CD4-positive, alpha-beta T cell (primary cell): ENCODE measurements at regions not wholly inside any gene's neighbourhood (a gene's known extent, or its start where the extent isn't known, plus 50 kb on each side); places are given as distances from the start of the nearest gene placed in this dataset.

Source experiments
- ATAC-seq: fragments of 200-7000 bp; cut with Tn5 transposase; one replicate; pipeline ENCODE4 v1.10.0; 2022; ENCODE audit warnings: mild to moderate bottlenecking; ENCODE audit not compliant: poor library complexity
- CTCF ChIA-PET: fragments of 350-600 bp; sonication (Branson Sonifier 250); formaldehyde crosslinking; loops from one replicate; lab custom pipeline; 2021; ENCODE audit warnings: antibody characterized with exemption, inconsistent platforms; lab: Charles Lee
- POLR2A ChIA-PET: fragments of 350-600 bp; sonication (Branson Sonifier 250); formaldehyde crosslinking; loops from one replicate; lab custom pipeline; 2021; ENCODE audit warnings: antibody characterized with exemption, inconsistent platforms; lab: Charles Lee
- DNase-seq, 14 experiments: peaks; one replicate each; pipeline ENCODE4 v3.0.0-alpha.2; 2013 to 2020; ENCODE audit warnings: mixed read lengths in 2 of 14
- H3K27ac ChIP-seq, 2 donors: one replicate each; pipeline versions ENCODE4 v1.5.1 to v1.7.0; 2013; ENCODE audit warnings: low read length in 2 of 2, low read depth in 1 of 2, mild to moderate bottlenecking in 1 of 2
- H3K27me3 ChIP-seq, 2 experiments: 1 replicate in 1 of 2; 2 replicates in 1 of 2; pipeline versions ENCODE4 v1.6.1 to v1.7.0; 2013; ENCODE audit warnings: low read length in 2 of 2, control low read depth in 1 of 2, mild to moderate bottlenecking in 1 of 2, moderate library complexity in 1 of 2; ENCODE audit not compliant: insufficient read depth in 2 of 2, control insufficient read depth in 1 of 2
- H3K36me3 ChIP-seq: one replicate; pipeline ENCODE4 v1.6.1; 2013; ENCODE audit warnings: low read length, control low read depth; ENCODE audit not compliant: insufficient read depth
- H3K4me1 ChIP-seq: one replicate; pipeline ENCODE4 v1.6.1; 2013; ENCODE audit warnings: low read length, control low read depth; ENCODE audit not compliant: insufficient read depth
- H3K4me3 ChIP-seq: one replicate; pipeline ENCODE4 v1.5.1; 2013; ENCODE audit warnings: mild to moderate bottlenecking, low read length, moderate library complexity
- H3K9me3 ChIP-seq, 2 experiments: 1 replicate in 1 of 2; 2 replicates in 1 of 2; pipeline versions ENCODE4 v1.6.1 to v1.7.0; 2013; ENCODE audit warnings: low read length in 2 of 2, mild to moderate bottlenecking in 2 of 2, control low read depth in 1 of 2, moderate library complexity in 1 of 2; ENCODE audit not compliant: control insufficient read depth in 1 of 2, insufficient read depth in 1 of 2
- H3K27ac Mint-ChIP-seq: one replicate; pipeline ENCODE4 v1.8.0; 2020; ENCODE audit warnings: mixed read lengths
- H3K27me3 Mint-ChIP-seq: one replicate; pipeline ENCODE4 v1.8.0; 2021; ENCODE audit warnings: mixed read lengths
- H3K36me3 Mint-ChIP-seq: one replicate; pipeline ENCODE4 v1.8.0; 2021; ENCODE audit warnings: low read depth, mixed read lengths
- H3K4me1 Mint-ChIP-seq: one replicate; pipeline ENCODE4 v1.8.0; 2021; ENCODE audit warnings: low read depth, mixed read lengths
- H3K4me3 Mint-ChIP-seq: one replicate; pipeline ENCODE4 v1.8.0; 2020; ENCODE audit warnings: mild to moderate bottlenecking, mixed read lengths
- H3K9me3 Mint-ChIP-seq: one replicate; pipeline ENCODE4 v1.8.0; 2020; ENCODE audit warnings: mixed read lengths
- intact Hi-C, 2 experiments: fragments of 100-400 bp; cut with DNase I in 1 of 2; cut with micrococcal nuclease in 1 of 2; formaldehyde crosslinking; loops; one replicate each; pipeline versions ENCODE4 v1.15.1 to v1.9.0; 2023 to 2025; cut with DNase I, micrococcal nuclease
- TF ChIP-seq, protein P1 (sequence below): fragments of 200-600 bp; IDR thresholded peaks from one replicate; pipeline ENCODE4 v1.8.0; 2022; ENCODE audit warnings: antibody characterized with exemption, mild to moderate bottlenecking

DNA sequence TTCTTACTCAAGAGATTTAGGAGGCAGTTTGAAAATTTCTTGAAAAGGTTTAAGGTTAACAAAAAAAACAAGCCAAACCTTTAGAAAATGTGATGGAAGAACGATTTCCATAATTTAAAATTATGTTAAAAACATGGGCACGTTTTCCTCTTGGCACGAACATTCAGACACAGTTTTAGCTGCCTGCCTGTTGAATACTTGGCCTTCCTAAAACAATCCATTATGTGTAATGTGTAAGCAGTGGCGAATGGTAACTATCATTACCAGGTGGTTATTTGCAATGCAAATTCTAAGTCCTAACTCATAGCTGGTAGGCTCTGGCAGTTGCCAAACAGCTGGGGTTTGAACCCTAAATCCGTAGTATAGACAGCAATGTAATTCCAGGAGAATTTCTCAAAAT, 1425.7 kb upstream of the SLC10A2 start:
- Histone ChIP-seq H3K4me3 (no peak overlapping the region), H3K36me3 (no peaks in the 10 kb centered on the region), H3K27ac (no peak overlapping the region), H3K4me1 (no peaks in the 10 kb centered on the region), H3K27me3 (no peaks in the 10 kb centered on the region), H3K9me3 (peaks cover 0 to 4% of the 10 kb centered on the region in 2 experiments)
- H3K4me3 Mint-ChIP-seq: no peak overlapping the region
- TF ChIP-seq, protein P1, sequence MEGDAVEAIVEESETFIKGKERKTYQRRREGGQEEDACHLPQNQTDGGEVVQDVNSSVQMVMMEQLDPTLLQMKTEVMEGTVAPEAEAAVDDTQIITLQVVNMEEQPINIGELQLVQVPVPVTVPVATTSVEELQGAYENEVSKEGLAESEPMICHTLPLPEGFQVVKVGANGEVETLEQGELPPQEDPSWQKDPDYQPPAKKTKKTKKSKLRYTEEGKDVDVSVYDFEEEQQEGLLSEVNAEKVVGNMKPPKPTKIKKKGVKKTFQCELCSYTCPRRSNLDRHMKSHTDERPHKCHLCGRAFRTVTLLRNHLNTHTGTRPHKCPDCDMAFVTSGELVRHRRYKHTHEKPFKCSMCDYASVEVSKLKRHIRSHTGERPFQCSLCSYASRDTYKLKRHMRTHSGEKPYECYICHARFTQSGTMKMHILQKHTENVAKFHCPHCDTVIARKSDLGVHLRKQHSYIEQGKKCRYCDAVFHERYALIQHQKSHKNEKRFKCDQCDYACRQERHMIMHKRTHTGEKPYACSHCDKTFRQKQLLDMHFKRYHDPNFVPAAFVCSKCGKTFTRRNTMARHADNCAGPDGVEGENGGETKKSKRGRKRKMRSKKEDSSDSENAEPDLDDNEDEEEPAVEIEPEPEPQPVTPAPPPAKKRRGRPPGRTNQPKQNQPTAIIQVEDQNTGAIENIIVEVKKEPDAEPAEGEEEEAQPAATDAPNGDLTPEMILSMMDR: no peak
- ATAC-seq: no peak
- no peaks in the 10 kb centered on the region for H3K4me1 Mint-ChIP-seq
- ChIA-PET POLR2A (no interaction called here), CTCF (no interaction called here)
- H3K9me3 Mint-ChIP-seq: peaks cover 8% of the 10 kb centered on the region
- no peaks in the 10 kb centered on the region for H3K36me3 Mint-ChIP-seq
- DNase-seq: no peak
- no peak overlapping the region for H3K27ac Mint-ChIP-seq
- H3K27me3 Mint-ChIP-seq: no peaks in the 10 kb centered on the region
- intact Hi-C loops: no loop called here

DNA sequence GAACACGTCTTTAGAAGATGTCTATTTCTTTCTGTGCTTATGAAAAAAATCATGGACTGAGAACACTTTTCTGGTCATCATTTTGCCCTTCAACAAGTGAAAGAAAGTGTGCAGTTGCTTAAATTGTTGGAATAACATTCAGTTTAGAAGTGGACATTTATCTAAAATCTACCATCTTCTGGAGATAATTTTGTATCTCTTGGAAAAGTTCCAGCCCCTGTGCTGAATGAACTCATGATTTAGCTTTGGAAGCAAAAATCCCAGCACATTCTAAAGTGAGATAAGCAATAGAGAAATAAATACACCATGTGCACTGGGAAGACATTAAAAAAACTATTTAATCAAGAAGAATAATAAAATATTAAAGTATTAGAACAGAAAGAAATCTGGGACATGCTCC, 1420.8 kb upstream of the SLC10A2 start:
- Mint-ChIP-seq H3K4me3 (no peak overlapping the region), H3K36me3 (no peaks in the 10 kb centered on the region), H3K27ac (no peak overlapping the region), H3K4me1 (no peaks in the 10 kb centered on the region), H3K27me3 (no peaks in the 10 kb centered on the region), H3K9me3 (peaks cover 4% of the 10 kb centered on the region)
- Histone ChIP-seq H3K27me3 (no peaks in the 10 kb centered on the region), H3K4me1 (no peaks in the 10 kb centered on the region), H3K4me3 (no peak overlapping the region), H3K27ac (no peak overlapping the region), H3K36me3 (no peaks in the 10 kb centered on the region), H3K9me3 (peaks cover 0 to 8% of the 10 kb centered on the region in 2 experiments)
- ChIA-PET POLR2A (no interaction called here), CTCF (no interaction called here)
- intact Hi-C loops: no loop called here
- no peak for ATAC-seq
- no peak for DNase-seq
- TF ChIP-seq, protein P1: no peak

DNA sequence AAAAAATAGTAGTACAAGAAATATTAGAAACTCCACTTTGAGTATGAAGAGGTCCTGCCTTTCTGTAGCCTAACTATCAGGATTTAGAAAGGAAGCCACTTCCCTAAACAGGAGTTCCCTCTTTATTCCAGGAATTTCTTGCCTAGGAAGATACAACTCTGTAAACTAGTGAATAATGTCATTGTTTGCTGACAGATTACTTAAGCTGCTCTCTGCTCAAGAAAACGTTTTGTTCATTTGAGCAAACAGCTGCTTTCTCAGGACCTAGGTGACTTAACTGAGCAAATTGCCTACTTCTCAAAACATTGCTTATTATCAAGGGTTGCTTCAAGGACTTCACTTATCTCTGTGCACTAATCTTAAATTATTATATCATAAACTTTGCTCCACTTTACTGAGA, 1419.4 kb upstream of the SLC10A2 start:
- no peak overlapping the region for H3K4me3 ChIP-seq
- H3K4me1 Mint-ChIP-seq: no peaks in the 10 kb centered on the region
- no peak overlapping the region for H3K4me3 Mint-ChIP-seq
- intact Hi-C loops: no loop called here
- CTCF ChIA-PET: no interaction called here
- no peaks in the 10 kb centered on the region for H3K27me3 ChIP-seq
- TF ChIP-seq, protein P1: no peak
- H3K9me3 ChIP-seq: peaks cover 0 to 8% of the 10 kb centered on the region in 2 experiments
- no peak for DNase-seq
- no peak for ATAC-seq
- no peaks in the 10 kb centered on the region for H3K4me1 ChIP-seq
- no peaks in the 10 kb centered on the region for H3K36me3 Mint-ChIP-seq
- POLR2A ChIA-PET: no interaction called here
- H3K36me3 ChIP-seq: no peaks in the 10 kb centered on the region
- no peak overlapping the region for H3K27ac ChIP-seq
- no peak overlapping the region for H3K27ac Mint-ChIP-seq
- peaks cover 2% of the 10 kb centered on the region for H3K9me3 Mint-ChIP-seq
- H3K27me3 Mint-ChIP-seq: no peaks in the 10 kb centered on the region
